Vagina (tissue), 2 donors: ENCODE measurements at regions not wholly inside any gene's neighbourhood (a gene's known extent, or its start where the extent isn't known, plus 50 kb on each side); places are given as distances from the start of the nearest gene placed in this dataset.

Source experiments
- DNase-seq, 2 donors: peaks; one replicate each; pipeline ENCODE4 v3.0.0-alpha.2; 2017; ENCODE audit errors: extremely low spot score in 2 of 2
- H3K27ac ChIP-seq: fragments of 200-600 bp; sonication (generic); one replicate; pipeline ENCODE4 v1.5.1; 2019
- H3K27me3 ChIP-seq: fragments of 200-600 bp; sonication (generic); one replicate; pipeline ENCODE4 v1.5.1; 2019
- H3K36me3 ChIP-seq, 2 donors: fragments of 200-600 bp; sonication (generic); one replicate each; pipeline ENCODE4 v1.5.1; 2017 to 2019
- H3K4me1 ChIP-seq: fragments of 200-600 bp; sonication (generic); one replicate; pipeline ENCODE4 v1.5.1; 2019
- H3K4me3 ChIP-seq, 2 donors: fragments of 200-600 bp; sonication (generic); 1 replicate in 1 of 2; 2 replicates in 1 of 2; pipeline ENCODE4 v1.5.1; 2016 to 2019
- H3K9me3 ChIP-seq: fragments of 200-600 bp; sonication (generic); one replicate; pipeline ENCODE4 v1.5.1; 2019
- CTCF ChIP-seq, 3 experiments: fragments of 450-650 bp in 2 of 3; fragments of 200-600 bp in 1 of 3; sonication (generic) in 1 of 3; IDR thresholded peaks; one replicate each; pipeline ENCODE4 v1.5.1; 2017 to 2019; ENCODE audit warnings: antibody characterized with exemption in 3 of 3, mild to moderate bottlenecking in 2 of 3, moderate library complexity in 2 of 3
- POLR2A ChIP-seq, 2 donors: fragments of 450-650 bp; IDR thresholded peaks; one replicate each; pipeline ENCODE4 v1.6.1; 2017; ENCODE audit warnings: antibody characterized with exemption in 2 of 2, mild to moderate bottlenecking in 2 of 2, moderate library complexity in 2 of 2
- POLR2AphosphoS5 ChIP-seq, 2 donors: sonication (generic); formaldehyde crosslinking; IDR thresholded peaks; one replicate each; pipeline ENCODE4 v1.9.0; 2017; ENCODE audit warnings: antibody characterized with exemption in 2 of 2, mild to moderate bottlenecking in 2 of 2, low read depth in 1 of 2; ENCODE audit not compliant: insufficient read depth in 1 of 2
- intact Hi-C: fragments of 100-400 bp; cut with DNase I; formaldehyde crosslinking; loops from one replicate; pipeline ENCODE4 v1.15.1; 2023

DNA sequence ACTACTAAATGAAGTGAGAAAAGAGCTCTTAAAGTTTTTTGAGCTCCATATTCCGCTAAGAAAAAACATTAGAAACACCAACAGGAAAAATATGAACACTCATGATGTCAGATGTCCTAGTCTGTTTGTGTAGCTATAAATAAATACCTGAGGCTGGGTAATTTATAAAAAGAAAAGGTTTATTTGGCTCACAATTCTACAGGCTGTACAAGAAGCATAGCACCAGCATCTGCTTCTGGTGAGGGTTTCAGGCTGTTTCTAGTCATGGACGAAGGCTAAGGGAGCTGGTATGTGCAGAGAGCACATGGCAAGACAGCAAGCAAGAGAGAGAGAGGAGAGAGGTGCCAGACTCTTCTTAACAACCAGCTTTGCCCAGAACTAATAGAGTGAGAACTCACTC is 186.2 kb downstream of the PLK2 start:
- DNase-seq, result no peak
- no peak for TF ChIP-seq CTCF (IDR thresholded peaks at IDR 0.05)
- H3K4me1 ChIP-seq, result no peaks in the 10 kb centered on the region
- H3K27ac ChIP-seq, result no peak overlapping the region
- H3K9me3 ChIP-seq, result no peaks in the 10 kb centered on the region
- no peaks in the 10 kb centered on the region for H3K36me3 ChIP-seq
- no peaks in the 10 kb centered on the region for H3K27me3 ChIP-seq
- intact Hi-C loops, result no loop called here
- H3K4me3 ChIP-seq, result no peak overlapping the region

DNA sequence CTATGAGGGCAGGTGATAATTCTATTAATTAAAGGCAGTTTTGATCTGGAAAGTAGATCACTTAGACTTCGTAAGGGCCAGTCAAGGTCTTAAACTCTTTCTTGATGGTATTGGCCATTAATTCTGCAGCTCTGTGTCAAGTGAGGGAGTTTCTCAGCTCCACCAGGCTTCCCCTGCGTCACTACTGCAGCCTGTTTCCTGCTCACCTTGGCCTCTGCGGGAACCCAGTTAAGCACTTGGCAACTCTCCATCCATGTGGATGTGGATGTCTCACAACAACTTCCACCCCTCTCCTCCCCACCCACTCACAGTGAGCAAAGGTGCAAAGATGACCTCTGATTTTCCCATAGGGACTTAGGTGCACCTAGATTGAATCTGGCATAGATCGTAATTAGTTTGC is 191.6 kb downstream of the PLK2 start:
- DNase-seq, result no peak
- no peak overlapping the region for H3K4me3 ChIP-seq
- H3K9me3 ChIP-seq, result no peaks in the 10 kb centered on the region
- no peaks in the 10 kb centered on the region for H3K36me3 ChIP-seq
- no peak overlapping the region for H3K27ac ChIP-seq
- no peaks in the 10 kb centered on the region for H3K27me3 ChIP-seq
- H3K4me1 ChIP-seq, result no peaks in the 10 kb centered on the region
- TF ChIP-seq POLR2A (IDR thresholded peaks at IDR 0.05) (no peak), POLR2AphosphoS5 (IDR thresholded peaks at IDR 0.05; ENCODE audit: insufficient read depth in 1 of 2, low read depth in 1 of 2) (no peak), CTCF (IDR thresholded peaks at IDR 0.05) (no peak)
- intact Hi-C loops, result no loop called here

- Histone ChIP-seq H3K9me3 (no peaks in the 10 kb centered on the region), H3K27me3 (no peaks in the 10 kb centered on the region), H3K4me1 (peaks cover 4% of the 10 kb centered on the region), H3K4me3 (no peak overlapping the region), H3K27ac (no peak overlapping the region), H3K36me3 (no peaks in the 10 kb centered on the region)
- no peak for DNase-seq
- TF ChIP-seq POLR2A (IDR thresholded peaks at IDR 0.05), result no peak
- no peak for TF ChIP-seq CTCF (IDR thresholded peaks at IDR 0.05)
- TF ChIP-seq POLR2AphosphoS5 (IDR thresholded peaks at IDR 0.05; ENCODE audit: insufficient read depth in 1 of 2, low read depth in 1 of 2), result no peak
- intact Hi-C loops, result no loop called here
Measured at GRCh38 chr5:58266402-58266801, 193.5 kb downstream of the PLK2 start.

DNA sequence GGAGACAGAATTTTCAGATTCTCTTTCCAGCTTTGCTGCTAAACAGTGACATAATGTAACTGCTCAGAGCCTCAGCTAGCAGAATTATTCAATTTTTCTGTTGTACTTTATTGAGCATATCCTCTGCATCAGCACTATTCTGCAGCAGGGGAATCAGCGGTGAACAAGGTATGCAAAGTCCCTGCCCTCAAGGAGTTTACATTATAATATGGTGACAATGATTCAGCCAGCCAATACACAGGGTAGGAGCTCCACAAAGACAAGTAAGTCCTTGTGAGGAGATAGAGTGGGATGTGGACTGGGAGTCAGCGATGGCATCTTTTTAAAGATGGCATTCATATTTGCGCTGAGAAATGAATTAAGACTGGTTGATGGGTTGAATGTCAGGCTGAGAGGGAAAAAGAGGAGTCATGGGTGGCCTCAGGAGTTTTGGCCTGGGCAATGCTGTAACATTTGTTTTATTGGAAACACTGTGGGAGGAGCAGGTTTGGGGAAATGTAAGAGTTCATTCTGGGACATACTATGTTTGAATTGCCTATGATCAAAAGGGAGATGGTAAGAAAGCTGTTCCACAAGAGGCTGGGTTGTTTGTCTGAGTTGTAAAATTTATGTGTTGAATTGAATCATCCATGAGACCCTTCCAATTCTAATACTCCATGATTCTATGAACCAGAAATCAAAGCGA is 194.5 kb downstream of the PLK2 start:
- TF ChIP-seq CTCF (IDR thresholded peaks at IDR 0.05) (no peak), POLR2A (IDR thresholded peaks at IDR 0.05) (no peak), POLR2AphosphoS5 (IDR thresholded peaks at IDR 0.05; ENCODE audit: insufficient read depth in 1 of 2, low read depth in 1 of 2) (no peak)
- no peak overlapping the region for H3K4me3 ChIP-seq
- H3K36me3 ChIP-seq, result no peaks in the 10 kb centered on the region
- no peak for DNase-seq
- H3K27ac ChIP-seq, result no peak overlapping the region
- peaks cover 6% of the 10 kb centered on the region for H3K4me1 ChIP-seq
- intact Hi-C loops, result no loop called here
- H3K9me3 ChIP-seq, result no peaks in the 10 kb centered on the region
- H3K27me3 ChIP-seq, result no peaks in the 10 kb centered on the region

DNA sequence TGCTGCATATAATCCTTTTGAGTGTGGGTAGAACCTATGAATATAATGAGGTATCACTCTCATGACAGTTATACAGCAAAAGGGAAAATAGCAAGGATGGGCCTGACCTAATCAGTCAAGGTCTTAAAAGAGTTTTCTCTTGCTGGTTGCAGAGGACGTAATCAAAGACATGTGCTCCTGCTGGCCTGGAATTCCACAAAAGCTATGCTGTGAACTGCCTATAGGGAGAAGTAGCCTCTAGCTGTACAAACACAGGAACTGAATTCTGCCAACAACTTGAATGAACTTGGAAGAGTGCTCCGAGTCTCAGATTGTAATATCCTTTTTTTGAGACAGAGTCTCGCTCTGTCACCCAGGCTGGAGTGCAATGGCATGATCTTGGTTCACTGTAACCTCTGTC is 195.6 kb downstream of the PLK2 start:
- intact Hi-C loops, result no loop called here
- Histone ChIP-seq H3K4me3 (no peak overlapping the region), H3K27me3 (no peaks in the 10 kb centered on the region), H3K27ac (no peak overlapping the region), H3K9me3 (no peaks in the 10 kb centered on the region), H3K36me3 (no peaks in the 10 kb centered on the region), H3K4me1 (peaks cover 6% of the 10 kb centered on the region)
- DNase-seq, result no peak
- TF ChIP-seq POLR2A (IDR thresholded peaks at IDR 0.05), result no peak
- no peak for TF ChIP-seq CTCF (IDR thresholded peaks at IDR 0.05)
- TF ChIP-seq POLR2AphosphoS5 (IDR thresholded peaks at IDR 0.05; ENCODE audit: insufficient read depth in 1 of 2, low read depth in 1 of 2), result no peak
